ENCODE measurements at regions not wholly inside any gene's neighbourhood (a gene's known extent, or its start where the extent isn't known, plus 50 kb on each side); places are given as distances from the start of the nearest gene placed in this dataset.

DNA sequence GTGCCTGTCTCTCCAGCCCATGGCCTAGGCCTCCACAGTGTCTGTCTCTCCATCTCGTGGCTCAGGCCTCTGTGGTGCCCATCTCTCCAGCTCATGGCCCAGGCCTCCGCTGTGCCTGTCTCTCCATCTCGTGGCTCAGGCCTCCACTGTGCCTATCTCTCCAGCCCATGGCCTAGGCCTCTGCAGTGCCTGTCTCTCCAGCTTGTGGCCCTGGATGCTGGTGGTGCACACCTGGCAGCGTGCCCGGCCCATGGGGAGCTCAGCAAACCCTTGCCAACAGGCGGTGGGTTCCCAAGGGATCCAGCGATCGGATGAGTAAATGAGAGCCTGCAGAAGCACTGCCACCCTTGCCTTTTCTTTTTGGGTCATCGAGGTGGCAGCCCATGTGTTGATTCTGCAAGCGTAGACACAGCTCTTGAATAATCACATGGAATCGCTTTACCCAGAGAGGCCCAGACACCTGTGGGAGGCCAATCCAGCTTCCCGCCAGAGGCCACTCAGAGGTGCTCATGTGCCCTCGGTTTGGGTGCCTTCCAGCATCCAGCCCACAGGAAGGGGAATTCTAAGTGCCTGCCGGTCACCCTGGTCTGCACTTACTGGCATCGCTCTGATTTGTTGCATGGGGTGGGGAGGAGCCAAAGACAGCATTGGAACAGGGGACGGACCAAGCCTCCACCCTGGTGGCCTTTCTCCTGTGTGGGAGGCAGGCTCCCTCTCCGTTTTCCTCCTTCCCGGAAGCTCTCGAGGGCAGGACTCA, 101.8 kb upstream of the HDAC4 start:
- DNase-seq (ENCODE audit: low read depth, low spot score), result no peak
- H3K4me3 ChIP-seq (ENCODE audit: low read length), result no peak overlapping the region

DNA sequence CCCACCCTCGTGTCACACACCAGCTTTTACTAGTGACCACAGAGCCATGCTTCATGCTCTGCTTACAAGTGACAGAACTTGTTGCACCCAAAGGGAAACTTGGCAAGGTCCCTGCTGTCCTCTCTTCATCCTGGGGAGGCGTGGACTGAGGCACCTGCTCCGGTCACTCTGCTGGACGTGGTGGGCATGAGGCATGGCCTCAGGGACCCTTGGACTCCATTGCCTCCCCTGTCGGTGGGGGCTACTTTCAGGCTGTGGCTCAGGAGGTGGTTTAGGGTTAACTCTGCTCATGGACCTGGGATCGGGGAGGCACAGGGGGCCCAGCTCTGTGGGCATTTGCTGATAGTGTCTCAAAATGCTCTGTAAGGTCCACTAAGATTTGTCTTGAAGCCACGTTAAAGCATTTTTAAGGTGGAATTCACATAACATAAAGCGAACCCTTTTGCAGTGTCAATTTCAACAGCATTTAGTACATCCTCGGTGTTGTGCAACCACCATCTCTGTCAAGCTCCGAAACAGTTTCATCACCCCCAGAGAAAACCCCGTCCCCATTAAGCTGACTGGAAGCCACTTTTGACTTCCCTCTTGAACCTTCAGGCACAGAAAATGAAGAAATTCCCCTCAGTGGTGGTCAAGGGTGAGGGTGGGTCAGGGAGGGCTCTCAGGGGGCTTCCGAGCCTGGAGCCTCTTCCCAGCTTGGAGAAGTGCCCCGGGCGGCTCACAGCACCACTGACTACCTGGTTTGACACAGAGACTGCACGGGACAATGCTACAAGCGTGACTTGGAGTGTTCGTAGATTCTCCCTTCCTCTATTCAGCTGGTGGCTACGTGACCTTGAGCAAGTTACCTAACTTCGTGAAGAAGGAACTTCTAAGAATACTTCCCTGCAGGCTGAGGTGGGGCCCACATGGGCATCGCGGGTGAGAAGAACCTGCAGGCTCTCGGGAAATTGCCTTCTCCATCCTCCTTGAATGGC, 100.0 kb upstream of the HDAC4 start:
- DNase-seq (ENCODE audit: low read depth, low spot score), result no peak
- no peak overlapping the region for H3K4me3 ChIP-seq (ENCODE audit: low read length)

DNA sequence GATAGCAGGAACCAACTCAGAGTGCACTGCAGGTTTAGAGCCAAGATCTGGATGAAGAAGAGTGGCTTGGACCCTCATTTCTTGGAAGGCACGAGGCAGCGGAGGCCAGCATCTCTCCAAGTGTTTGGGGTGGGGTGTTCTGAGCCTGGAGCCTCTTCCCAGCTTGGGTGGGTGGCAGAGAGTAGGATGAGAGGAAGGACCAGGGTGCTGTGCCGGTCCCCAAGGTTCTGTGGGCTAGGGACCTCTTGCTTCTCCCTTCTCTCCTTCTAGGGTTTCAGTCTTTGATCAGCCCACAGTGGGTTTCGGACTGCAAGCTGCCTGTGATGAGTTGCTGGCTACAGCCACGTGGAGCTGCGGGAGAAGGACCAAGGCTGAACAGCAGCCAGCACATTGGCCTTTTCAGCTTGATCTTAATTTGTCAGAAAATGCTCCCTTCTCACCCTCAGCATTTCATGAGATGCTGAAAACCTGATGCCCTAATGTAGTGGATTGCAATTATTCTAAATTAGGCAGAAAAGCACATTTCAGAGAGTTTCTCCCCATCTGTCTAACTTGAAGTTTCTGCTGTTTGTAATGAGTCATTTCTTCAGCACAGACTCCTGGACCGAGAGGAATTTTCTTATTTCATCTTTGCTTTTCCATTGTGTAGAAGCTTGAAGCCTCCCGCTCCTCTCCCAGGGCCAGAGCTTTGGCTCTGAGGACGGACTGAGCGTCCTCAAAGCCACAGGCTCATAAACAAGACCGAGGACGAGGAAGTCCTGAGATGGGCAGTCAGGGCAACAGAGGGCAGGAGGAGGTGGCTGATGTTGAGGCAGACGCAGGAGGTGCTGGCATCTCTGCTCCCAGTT, 99.1 kb upstream of the HDAC4 start:
- no peak overlapping the region for H3K4me3 ChIP-seq (ENCODE audit: low read length)
- no peak for DNase-seq (ENCODE audit: low read depth, low spot score)

DNA sequence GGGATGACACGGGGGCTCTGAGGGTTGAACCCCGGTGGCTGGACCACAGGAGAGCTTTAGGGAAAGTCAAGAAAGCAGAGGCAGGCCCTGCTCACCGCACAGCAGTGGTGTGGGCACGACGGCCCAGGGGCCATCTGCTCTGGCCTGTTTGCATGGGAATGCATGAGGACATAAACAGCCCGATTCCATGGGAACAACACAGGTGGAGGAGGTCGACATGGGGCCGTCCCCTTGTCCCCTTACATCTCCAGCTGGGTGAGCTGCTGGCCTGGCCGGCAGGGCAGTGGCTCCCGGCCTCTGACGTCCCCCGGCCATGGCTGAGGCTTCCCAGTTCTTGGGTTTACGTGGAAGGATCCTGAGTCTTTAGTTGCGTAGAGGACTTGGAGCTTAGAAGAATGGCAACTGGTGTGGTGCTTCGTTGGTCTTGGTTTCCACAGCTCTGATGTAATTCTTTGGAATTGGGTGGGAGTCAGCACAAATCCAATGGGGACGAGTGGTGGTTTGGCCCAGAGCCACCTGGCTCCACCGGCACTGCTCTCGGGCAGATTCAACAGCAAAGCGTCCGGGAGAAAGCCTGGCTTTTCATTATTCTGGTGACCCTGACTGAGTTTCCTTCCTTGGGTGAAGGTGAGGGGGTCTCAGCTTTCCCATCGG, 98.3 kb upstream of the HDAC4 start:
- no peak for DNase-seq (ENCODE audit: low read depth, low spot score)
- no peak overlapping the region for H3K4me3 ChIP-seq (ENCODE audit: low read length)

DNA sequence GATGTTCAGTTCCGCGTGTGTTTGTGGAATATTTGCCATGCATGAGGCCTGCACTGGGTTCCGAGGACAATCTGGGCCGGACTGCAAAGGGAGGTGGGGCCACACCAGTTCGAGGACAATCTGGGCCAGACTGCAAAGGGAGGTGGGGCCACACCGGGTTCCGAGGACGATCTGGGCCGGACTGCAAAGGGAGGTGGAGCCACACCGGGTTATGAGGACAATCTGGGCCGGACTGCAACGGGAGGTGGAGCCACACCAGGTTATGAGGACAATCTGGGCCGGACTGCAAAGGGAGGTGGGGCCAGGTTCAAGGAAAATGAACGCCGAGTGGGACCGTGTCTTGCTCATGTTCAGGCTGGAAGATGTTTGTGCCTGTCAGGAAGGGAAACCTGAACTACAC, 97.8 kb upstream of the HDAC4 start:
- H3K4me3 ChIP-seq (ENCODE audit: low read length), result no peak overlapping the region
- DNase-seq (ENCODE audit: low read depth, low spot score), result no peak

DNA sequence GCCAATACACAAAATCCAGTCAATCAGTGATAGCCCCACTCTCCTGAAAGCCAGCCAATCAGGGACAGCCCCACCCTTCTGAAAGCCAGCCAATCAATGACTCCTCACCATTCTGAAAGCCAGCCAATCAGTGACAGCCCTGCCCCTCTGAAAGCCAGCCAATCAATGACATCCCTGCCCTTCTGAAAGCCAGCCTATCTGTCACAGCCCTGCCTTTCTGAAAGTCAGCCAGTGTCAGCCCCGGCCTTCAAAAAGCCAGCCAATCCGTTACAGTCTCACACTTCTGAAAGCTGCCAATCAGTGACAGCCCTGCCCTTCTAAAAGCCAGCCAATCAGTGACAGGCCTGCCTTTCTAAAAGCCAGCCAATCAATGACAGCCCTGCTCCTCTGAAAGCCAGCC, 95.9 kb upstream of the HDAC4 start:
- DNase-seq (ENCODE audit: low read depth, low spot score), result peak; percentile 30
- no peak overlapping the region for H3K4me3 ChIP-seq (ENCODE audit: low read length)

DNA sequence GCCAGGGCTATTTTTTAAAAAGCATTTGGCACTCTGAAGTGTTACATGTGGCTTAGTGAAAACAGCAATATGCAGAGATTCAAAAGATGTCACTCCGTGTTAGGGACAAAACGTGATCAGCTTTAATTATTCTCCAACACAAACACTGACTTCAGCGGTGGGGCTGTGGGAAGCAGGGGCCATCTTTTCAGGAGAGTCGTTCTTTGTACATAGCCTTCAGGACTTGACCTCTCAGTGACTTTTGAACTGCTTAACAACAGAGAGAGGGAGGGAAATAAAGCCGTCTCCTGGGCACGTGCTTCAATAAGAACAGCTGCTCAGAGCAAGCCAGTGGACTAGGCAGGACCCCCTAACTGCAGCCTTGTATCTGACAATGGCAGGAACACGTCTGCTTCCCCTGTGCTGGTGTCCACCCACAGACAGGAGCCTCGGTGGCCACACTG, 95.0 kb upstream of the HDAC4 start:
- H3K4me3 ChIP-seq (ENCODE audit: low read length), result no peak overlapping the region
- no peak for DNase-seq (ENCODE audit: low read depth, low spot score)

DNA sequence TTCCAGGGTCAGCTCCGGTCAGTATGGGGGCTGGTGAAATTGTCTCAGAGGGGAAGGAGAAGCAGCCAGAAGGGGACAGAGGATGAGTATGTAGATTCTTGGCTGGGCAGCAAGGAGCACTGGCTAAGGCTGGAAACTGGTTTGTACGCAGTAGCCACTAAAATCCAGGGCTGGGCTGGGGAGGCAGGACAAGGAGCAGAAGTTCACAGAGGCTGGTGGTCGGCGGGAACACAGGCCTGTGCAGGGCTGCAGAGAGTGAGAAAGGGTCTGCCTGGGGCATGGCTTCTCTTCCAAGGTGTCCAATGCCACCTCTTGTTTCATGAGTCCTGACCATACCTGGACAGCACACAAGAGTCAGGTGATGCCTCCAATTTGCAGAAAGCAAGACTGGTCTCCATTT, 94.4 kb upstream of the HDAC4 start:
- no peak for DNase-seq (ENCODE audit: low read depth, low spot score)
- no peak overlapping the region for H3K4me3 ChIP-seq (ENCODE audit: low read length)

DNA sequence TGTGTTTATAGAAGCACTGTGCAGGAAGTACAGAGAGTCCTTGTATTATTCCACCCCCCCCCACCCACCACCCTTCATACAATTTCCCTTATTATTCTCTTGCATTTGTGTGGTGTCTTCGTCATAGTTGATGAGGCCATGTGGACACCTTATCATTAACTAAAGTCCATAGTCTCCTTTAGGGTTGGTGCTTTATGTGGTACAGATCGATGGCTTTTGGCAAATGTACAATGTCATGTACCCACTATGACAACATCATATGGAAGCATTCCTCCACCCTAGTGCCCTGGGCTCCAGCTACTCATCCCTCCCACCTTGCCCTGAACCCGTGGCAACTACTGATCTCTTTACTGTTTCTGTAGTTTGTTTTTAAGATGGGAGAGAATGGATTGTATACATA, 93.8 kb upstream of the HDAC4 start:
- H3K4me3 ChIP-seq (ENCODE audit: low read length), result no peak overlapping the region
- DNase-seq (ENCODE audit: low read depth, low spot score), result no peak

DNA sequence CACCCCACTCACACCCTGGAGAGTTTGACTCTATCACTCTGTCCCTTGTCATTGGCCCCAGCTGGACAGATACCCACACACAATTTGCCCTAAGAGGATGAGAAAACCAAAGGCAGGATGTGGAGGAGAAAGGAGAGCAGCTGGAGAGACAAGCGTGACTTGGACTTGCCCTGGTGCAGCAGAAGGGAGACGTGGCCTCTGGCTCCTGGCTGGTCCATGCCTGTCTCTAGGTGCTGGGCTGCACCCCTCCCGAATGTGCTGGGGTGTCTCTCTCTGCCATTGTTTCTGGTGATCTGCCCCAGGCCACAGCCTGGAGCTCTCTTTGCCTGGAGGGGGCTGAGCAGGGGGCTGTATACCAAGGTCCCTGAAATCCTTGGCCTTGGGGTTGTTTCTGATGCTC, 88.7 kb upstream of the HDAC4 start:
- DNase-seq (ENCODE audit: low read depth, low spot score), result no peak
- H3K4me3 ChIP-seq (ENCODE audit: low read length), result no peak overlapping the region

DNA sequence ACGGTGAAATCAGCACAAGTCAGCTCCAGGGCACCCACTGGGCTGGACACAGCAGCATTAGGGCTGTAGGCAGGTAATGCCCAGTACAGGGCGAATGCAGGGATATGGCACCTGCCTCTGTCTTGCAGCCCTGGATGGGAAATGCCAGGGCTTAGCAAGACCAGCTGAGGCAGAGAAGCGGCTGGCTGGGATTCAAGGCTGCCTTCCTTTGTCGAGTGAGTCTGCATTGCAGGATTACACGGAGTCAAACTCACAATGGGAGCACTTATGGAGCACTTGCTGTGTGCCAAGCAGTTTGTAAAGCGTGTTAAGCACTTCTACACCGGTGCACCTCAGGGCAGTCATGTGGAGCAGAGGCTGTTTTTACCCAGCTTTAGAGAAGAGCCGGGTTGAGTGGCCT, 87.3 kb upstream of the HDAC4 start:
- no peak for DNase-seq (ENCODE audit: low read depth, low spot score)
- no peak overlapping the region for H3K4me3 ChIP-seq (ENCODE audit: low read length)

DNA sequence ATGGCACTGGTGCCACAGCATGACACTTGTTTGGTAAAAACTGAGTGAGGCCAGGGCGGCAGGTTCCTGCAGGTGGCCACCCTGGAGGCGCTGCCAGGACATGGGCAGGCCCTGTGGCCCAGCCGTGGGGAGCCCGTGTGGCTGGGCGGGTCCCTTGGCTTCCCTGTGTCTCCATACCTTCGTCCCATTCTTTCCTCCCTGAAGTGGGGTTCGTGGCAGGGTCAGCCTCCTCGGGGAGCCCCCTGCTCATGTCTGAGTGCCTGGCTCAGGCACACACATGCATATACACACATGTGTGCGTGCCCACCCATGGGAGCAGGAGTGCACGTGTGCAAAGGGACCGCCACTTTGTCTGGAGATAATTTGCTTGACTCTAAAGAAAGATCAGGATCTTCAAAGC, 86.5 kb upstream of the HDAC4 start:
- no peak overlapping the region for H3K4me3 ChIP-seq (ENCODE audit: low read length)
- DNase-seq (ENCODE audit: low read depth, low spot score), result no peak

DNA sequence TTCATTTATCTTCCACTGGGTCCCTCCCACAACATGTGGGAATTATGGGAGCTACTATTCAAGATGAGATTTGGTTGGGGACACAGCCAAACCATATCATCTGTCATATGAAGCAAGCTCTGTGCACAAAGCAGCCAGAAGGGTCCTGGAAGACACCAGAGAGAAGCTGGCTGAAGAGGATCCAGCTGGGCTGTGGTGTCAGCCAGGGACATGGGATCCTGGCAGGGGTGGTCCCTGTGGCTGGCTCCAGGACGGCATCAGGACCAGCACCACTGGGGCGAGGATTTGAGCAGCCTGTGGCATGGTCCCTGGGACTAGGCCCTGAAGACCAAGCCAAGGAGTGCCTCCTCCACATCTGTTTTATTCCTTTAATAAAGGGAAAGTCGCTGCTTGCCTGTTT, 84.8 kb upstream of the HDAC4 start:
- no peak overlapping the region for H3K4me3 ChIP-seq (ENCODE audit: low read length)

DNA sequence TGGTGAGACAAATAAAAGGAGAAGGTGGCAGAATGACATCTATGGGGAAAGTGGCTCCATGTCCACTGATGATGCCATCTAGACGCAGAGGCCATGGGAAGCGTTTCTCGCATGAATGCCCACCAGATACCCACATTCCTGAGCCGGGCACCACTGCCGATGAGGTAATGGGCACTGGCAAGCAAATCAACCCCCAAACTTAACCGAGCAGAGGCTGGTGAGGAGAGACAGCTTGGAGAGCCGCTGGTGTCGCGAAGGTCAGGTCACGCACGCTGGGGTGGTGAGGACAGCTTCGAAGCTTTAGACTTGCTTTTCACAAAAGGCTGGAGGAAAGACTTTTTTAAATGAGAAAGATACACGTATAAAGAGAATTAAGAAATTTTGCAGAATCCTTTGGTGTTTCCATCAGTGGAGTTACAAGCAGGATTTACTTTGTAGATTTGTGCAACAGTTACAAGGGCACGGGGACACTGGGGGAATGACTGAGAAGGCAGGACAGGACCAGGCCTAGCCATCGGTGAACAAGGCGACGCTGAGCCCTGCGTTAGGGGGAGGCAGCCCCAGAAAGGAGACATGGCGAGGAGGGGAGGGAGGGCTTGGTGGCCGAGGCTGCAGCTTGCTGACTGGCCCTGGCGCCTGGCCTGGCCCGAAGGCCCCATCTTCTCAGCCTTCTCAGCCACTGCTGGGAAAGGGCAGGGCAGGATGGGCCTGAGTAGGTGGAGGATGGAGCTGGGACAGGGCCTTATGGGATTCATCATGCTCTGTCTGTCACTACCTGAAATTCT, 83.9 kb upstream of the HDAC4 start:
- no peak overlapping the region for H3K4me3 ChIP-seq (ENCODE audit: low read length)
- no peak for DNase-seq (ENCODE audit: low read depth, low spot score)

More for the DNA sequence above, 84.8 kb upstream of the HDAC4 start:
- DNase-seq (ENCODE audit: low read depth, low spot score), result no peak

DNA sequence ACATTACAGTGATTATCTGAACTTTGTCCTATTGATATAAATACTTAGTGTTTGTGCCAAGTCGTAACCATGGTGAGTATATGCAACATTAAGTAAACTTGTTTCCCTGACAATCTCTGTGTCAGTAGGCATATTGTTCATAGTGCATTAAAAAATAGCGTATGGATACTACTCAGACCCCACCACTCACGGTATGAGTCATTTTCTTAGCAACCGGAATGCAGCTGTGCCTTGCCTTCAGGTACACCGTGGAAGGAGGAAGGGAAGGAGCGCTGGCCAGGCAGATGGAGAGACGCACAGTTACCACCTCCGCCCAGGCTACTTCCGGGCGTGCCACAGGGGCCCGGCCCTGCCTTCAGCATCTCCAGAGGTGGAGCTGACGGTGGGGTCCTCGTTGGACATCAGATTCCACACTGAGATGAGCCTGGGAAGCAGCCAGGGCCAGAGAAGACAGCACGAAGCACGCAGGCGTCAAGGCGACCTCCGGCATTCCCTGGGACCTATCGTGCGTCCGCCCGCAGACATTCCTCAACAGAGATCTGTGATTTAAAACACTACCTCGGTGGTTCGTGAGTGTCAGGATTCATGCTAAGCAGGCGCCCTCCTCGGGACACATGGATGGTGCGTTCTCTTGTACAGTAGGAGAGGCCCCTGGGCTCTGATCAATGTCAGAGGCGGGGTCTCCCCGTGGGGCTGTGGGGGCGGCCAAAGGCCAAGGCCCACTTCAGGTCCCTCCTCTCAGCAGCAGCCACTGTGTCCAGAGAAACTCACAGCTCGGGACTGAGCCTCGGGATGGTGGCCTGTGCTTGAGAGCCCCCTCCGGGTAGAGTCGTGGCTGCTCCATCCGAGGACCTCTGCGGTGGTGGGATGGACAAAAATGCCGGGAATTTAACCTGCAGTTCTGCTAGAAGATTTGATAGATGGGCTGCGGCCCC, 82.2 kb upstream of the HDAC4 start:
- DNase-seq (ENCODE audit: low read depth, low spot score), result no peak
- no peak overlapping the region for H3K4me3 ChIP-seq (ENCODE audit: low read length)

DNA sequence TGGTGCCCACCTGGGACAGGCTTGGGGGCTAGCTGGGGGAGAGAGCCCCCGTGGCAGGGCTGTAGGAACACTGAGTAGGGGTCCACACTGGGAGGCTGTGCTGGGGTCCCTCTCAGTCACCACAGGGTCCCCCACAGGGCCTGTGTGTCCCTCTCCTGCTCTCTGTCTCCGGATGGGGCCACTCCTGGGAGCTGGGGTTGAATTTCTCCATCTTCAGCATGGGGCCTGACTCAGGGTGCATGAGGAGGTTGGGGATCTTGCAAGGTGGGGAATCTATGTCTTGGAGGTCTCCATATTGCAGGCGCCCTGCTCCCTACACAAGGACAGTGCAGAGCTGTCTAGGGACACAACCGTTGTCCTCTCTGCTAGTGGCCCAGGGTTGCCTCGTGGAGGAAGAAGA, 78.7 kb upstream of the HDAC4 start:
- no peak for DNase-seq (ENCODE audit: low read depth, low spot score)
- H3K4me3 ChIP-seq (ENCODE audit: low read length), result no peak overlapping the region

DNA sequence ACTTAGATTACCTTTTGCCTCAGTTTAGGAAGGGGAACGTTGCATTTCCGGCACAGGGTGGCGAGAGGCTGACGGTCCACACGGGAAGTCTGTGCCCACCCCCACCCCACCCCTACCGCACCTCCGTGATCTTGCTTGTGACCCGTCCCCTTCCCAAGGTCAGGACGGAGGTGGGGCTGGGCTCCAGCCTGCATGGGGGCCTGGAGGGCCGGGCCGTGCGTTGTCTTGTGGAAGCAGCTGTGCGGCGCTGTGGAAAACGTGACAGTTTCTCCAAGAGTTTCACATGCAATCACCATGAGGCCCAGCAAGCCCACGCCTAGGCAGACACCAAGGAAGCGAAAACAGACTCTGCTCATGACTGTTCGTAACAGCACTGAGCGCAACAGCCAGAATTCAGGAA, 76.8 kb upstream of the HDAC4 start:
- no peak for DNase-seq (ENCODE audit: low read depth, low spot score)
- no peak overlapping the region for H3K4me3 ChIP-seq (ENCODE audit: low read length)

Measured in Jurkat, Clone E6-1 (cell line).